GM12878 (cell line): ENCODE measurements at regions not wholly inside any gene's neighbourhood (a gene's known extent, or its start where the extent isn't known, plus 50 kb on each side); places are given as distances from the start of the nearest gene placed in this dataset.

Experiments used
- ATAC-seq: fragments of 200-7000 bp; cut with Tn5 transposase; 3 replicates; pipeline ENCODE4 v1.9.1; 2020; ENCODE audit warnings: mild to moderate bottlenecking, moderate library complexity
- BruUV-seq: library from RNA; stranded (reverse); fragments of 400-500 nt; replicated peaks from 2 replicates; lab custom pipeline; 2021; lab: Mats Ljungman, UMichigan
- CTCF ChIA-PET: fragments of 300-600 bp; sonication (Branson Sonifier 250); formaldehyde crosslinking; extraction: SDS; loops from one replicate; lab custom pipeline; 2021; ENCODE audit warnings: inconsistent platforms; lab: Yijun Ruan, JAX
- POLR2A ChIA-PET: fragments of 350-600 bp; formaldehyde crosslinking; extraction: SDS; loops from one replicate; lab custom pipeline; 2021; ENCODE audit warnings: inconsistent platforms; lab: Charles Lee
- RAD21 ChIA-PET: fragments of 300-600 bp; sonication (Branson Sonifier 250); formaldehyde crosslinking; loops from one replicate; lab custom pipeline; 2023; ENCODE audit warnings: antibody characterized with exemption; ENCODE audit not compliant: unreplicated experiment; lab: Charles Lee
- SMC1A ChIA-PET: fragments of 300-600 bp; sonication (Branson Sonifier 250); formaldehyde crosslinking; loops from one replicate; lab custom pipeline; 2023; ENCODE audit not compliant: unreplicated experiment, uncharacterized antibody; lab: Charles Lee
- DNase-seq: peaks from one replicate; pipeline ENCODE4 v3.0.0-alpha.2; 2011; ENCODE audit warnings: low read depth, low spot score
- FAIRE-seq: peaks from 3 replicates; lab custom pipeline; 2011; peaks lifted over from hg19 to GRCh38; lab: Jason Lieb, UNC
- H2AFZ ChIP-seq: 2 replicates; pipeline ENCODE4 v1.6.0; 2011; ENCODE audit warnings: low read depth, low read length, control low read depth; ENCODE audit not compliant: control insufficient read depth
- H3K27ac ChIP-seq: 2 replicates; pipeline ENCODE4 v1.5.1; 2011; ENCODE audit warnings: control low read depth; ENCODE audit not compliant: control insufficient read depth, insufficient read depth
- H3K27me3 ChIP-seq, 2 experiments: replicated peaks in 1 of 2; 2 replicates each; pipeline versions ENCODE4 v1.6.0 to v1.6.1; 2011; ENCODE audit warnings: low read length in 1 of 2; ENCODE audit not compliant: control insufficient read depth in 2 of 2, insufficient read depth in 2 of 2
- H3K36me3 ChIP-seq, 2 experiments: 2 replicates each; pipeline ENCODE4 v1.5.1; 2011; ENCODE audit warnings: low read length in 1 of 2; ENCODE audit not compliant: control insufficient read depth in 2 of 2, insufficient read depth in 2 of 2
- H3K4me1 ChIP-seq: 2 replicates; pipeline ENCODE4 v1.6.1; 2011; ENCODE audit warnings: mild to moderate bottlenecking, low read length, moderate library complexity, mixed read lengths; ENCODE audit not compliant: control insufficient read depth, insufficient read depth
- H3K4me2 ChIP-seq: 2 replicates; pipeline ENCODE4 v1.6.0; 2011; ENCODE audit warnings: control low read depth; ENCODE audit not compliant: control insufficient read depth, insufficient read depth
- H3K4me3 ChIP-seq: fragments of 200-600 bp; sonication (generic); 2 replicates; pipeline ENCODE4 v1.5.1; 2016
- H3K79me2 ChIP-seq: 2 replicates; pipeline ENCODE4 v1.6.0; 2011; ENCODE audit warnings: low read length; ENCODE audit not compliant: control insufficient read depth, insufficient read depth
- H3K9ac ChIP-seq: 2 replicates; pipeline ENCODE4 v1.8.0; 2011; ENCODE audit warnings: low read length, control low read depth, mixed read lengths; ENCODE audit not compliant: control insufficient read depth, insufficient read depth
- H3K9me3 ChIP-seq: replicated peaks from 3 replicates; pipeline ENCODE4 v1.5.1; 2011; ENCODE audit warnings: mild to moderate bottlenecking, low read length; ENCODE audit not compliant: control insufficient read depth, insufficient read depth
- H4K20me1 ChIP-seq: 2 replicates; pipeline ENCODE4 v1.6.0; 2011; ENCODE audit not compliant: control insufficient read depth, insufficient read depth
- EGR1 ChIP-seq, 2 experiments: IDR thresholded peaks; 1 replicate in 1 of 2; 2 replicates in 1 of 2; pipeline ENCODE4 v1.6.1; 2011 to 2012; ENCODE audit warnings: low read depth in 2 of 2, low read length in 2 of 2, borderline replicate concordance in 1 of 2, mild to moderate bottlenecking in 1 of 2, moderate library complexity in 1 of 2
- NFIC ChIP-seq: IDR thresholded peaks from 2 replicates; pipeline ENCODE4 v1.6.1; 2012; ENCODE audit warnings: low read depth, mild to moderate bottlenecking, inconsistent platforms, low read length, moderate library complexity
- NR2C2 ChIP-seq: IDR thresholded peaks from 2 replicates; pipeline ENCODE4 v1.6.1; 2011; ENCODE audit warnings: borderline replicate concordance, low read depth; ENCODE audit not compliant: control insufficient read depth, insufficient read length
- ZSCAN29 ChIP-seq: fragments of 450-650 bp; IDR thresholded peaks from 2 replicates; pipeline ENCODE4 v1.6.1; 2017; ENCODE audit warnings: mild to moderate bottlenecking, moderate library complexity
- WGBS: methylation state at CpG from one replicate; pipeline ENCODE4 v1.1.6; 2016; ENCODE audit warnings: low lambda C conversion rate; ENCODE audit not compliant: insufficient replicate concordance, insufficient coverage; ENCODE audit errors: missing lambda C conversion rate; 5-methylcytosine and 5-hydroxymethylcytosine counted together
- in situ Hi-C: fragments of 300-500 bp; cut with MboI; formaldehyde crosslinking; loops from 9 replicates; pipeline ENCODE4 v1.14.3; 2018; ENCODE audit warnings: mixed read lengths
- intact Hi-C: fragments of 100-400 bp; cut with micrococcal nuclease; formaldehyde crosslinking; loops from one replicate; pipeline ENCODE4 v1.14.2; 2022; ENCODE audit not compliant: unreplicated experiment
- TF ChIP-seq, protein P1 (sequence below): fragments of 450-650 bp; IDR thresholded peaks from 2 replicates; pipeline ENCODE4 v1.6.1; 2018; ENCODE audit warnings: borderline replicate concordance, mild to moderate bottlenecking; ENCODE audit not compliant: partially characterized antibody
- TF ChIP-seq, protein P2 (sequence below): fragments of 150-350 bp; IDR thresholded peaks from 2 replicates; pipeline ENCODE4 v1.6.1; 2014; ENCODE audit warnings: mild to moderate bottlenecking, low read depth, low read length
- TF ChIP-seq, protein P3 (sequence below): fragments of 150-350 bp; IDR thresholded peaks from 2 replicates; pipeline ENCODE4 v1.6.1; 2016; ENCODE audit warnings: low read depth, low read length

DNA sequence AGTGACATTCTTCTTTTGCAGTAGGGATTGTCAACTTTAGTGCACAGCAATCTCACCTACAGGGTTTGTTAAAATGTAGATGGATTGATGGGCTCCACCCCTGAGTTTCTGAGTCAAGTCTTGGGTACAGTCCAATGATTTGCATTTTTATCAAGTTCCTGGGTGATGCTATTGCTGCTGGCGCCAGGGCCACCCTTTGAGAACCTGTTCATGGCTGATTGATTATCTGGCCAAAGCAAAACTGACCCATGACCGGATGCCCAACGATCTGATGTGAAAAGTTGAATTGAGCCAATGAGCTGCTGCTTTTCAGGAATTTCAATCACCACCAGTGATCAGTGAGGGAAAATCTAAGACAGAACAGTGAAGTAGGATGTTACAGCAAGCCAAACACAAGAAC, 675.3 kb downstream of the TMEM182 start:
- no peak for DNase-seq
- no peak for FAIRE-seq
- SMC1A ChIA-PET = interaction anchor here (0.6 kb wide), 1 partner anchor 9 kb away, joined by 3 read pairs; no protein-coding TSS in a partner anchor
- Histone ChIP-seq H3K4me3 (no peak overlapping the region), H4K20me1 (no peaks in the 10 kb centered on the region), H3K4me1 (no peaks in the 10 kb centered on the region), H3K4me2 (no peak overlapping the region), H3K27ac (no peak overlapping the region), H3K79me2 (no peaks in the 10 kb centered on the region), H3K36me3 (no peaks in the 10 kb centered on the region), H3K9ac (no peak overlapping the region)
- CTCF ChIA-PET = no interaction called here
- BruUV-seq = no TSS peak
- POLR2A ChIA-PET = no interaction called here
- no peak for ATAC-seq
- 12% methylated on average over 3 of the region's 3 CpGs for WGBS
- RAD21 ChIA-PET = no interaction called here
- intact Hi-C loops = no loop called here
- in situ Hi-C loops = no loop called here
- TF ChIP-seq NR2C2 (no peak), NFIC (no peak), ZSCAN29 (no peak), EGR1 (IDR thresholded peaks at IDR 0.05; ENCODE audit: borderline replicate concordance in 1 of 2, low read depth in 2 of 2, low read length in 2 of 2) (no peak)
- TF ChIP-seq, protein P1, sequence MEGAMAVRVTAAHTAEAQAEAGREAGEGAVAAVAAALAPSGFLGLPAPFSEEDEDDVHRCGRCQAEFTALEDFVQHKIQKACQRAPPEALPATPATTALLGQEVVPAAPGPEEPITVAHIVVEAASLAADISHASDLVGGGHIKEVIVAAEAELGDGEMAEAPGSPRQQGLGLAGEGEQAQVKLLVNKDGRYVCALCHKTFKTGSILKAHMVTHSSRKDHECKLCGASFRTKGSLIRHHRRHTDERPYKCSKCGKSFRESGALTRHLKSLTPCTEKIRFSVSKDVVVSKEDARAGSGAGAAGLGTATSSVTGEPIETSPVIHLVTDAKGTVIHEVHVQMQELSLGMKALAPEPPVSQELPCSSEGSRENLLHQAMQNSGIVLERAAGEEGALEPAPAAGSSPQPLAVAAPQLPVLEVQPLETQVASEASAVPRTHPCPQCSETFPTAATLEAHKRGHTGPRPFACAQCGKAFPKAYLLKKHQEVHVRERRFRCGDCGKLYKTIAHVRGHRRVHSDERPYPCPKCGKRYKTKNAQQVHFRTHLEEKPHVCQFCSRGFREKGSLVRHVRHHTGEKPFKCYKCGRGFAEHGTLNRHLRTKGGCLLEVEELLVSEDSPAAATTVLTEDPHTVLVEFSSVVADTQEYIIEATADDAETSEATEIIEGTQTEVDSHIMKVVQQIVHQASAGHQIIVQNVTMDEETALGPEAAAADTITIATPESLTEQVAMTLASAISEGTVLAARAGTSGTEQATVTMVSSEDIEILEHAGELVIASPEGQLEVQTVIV = no peak
- TF ChIP-seq, protein P2, sequence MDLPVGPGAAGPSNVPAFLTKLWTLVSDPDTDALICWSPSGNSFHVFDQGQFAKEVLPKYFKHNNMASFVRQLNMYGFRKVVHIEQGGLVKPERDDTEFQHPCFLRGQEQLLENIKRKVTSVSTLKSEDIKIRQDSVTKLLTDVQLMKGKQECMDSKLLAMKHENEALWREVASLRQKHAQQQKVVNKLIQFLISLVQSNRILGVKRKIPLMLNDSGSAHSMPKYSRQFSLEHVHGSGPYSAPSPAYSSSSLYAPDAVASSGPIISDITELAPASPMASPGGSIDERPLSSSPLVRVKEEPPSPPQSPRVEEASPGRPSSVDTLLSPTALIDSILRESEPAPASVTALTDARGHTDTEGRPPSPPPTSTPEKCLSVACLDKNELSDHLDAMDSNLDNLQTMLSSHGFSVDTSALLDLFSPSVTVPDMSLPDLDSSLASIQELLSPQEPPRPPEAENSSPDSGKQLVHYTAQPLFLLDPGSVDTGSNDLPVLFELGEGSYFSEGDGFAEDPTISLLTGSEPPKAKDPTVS = no peak
- TF ChIP-seq, protein P3, sequence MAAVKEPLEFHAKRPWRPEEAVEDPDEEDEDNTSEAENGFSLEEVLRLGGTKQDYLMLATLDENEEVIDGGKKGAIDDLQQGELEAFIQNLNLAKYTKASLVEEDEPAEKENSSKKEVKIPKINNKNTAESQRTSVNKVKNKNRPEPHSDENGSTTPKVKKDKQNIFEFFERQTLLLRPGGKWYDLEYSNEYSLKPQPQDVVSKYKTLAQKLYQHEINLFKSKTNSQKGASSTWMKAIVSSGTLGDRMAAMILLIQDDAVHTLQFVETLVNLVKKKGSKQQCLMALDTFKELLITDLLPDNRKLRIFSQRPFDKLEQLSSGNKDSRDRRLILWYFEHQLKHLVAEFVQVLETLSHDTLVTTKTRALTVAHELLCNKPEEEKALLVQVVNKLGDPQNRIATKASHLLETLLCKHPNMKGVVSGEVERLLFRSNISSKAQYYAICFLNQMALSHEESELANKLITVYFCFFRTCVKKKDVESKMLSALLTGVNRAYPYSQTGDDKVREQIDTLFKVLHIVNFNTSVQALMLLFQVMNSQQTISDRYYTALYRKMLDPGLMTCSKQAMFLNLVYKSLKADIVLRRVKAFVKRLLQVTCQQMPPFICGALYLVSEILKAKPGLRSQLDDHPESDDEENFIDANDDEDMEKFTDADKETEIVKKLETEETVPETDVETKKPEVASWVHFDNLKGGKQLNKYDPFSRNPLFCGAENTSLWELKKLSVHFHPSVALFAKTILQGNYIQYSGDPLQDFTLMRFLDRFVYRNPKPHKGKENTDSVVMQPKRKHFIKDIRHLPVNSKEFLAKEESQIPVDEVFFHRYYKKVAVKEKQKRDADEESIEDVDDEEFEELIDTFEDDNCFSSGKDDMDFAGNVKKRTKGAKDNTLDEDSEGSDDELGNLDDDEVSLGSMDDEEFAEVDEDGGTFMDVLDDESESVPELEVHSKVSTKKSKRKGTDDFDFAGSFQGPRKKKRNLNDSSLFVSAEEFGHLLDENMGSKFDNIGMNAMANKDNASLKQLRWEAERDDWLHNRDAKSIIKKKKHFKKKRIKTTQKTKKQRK = no peak
- TF ChIP-seq, all 136 proteins: peak for 0
- no peak overlapping the region for H2AFZ ChIP-seq
- H3K9me3 ChIP-seq = no peaks in the 10 kb centered on the region
- H3K27me3 ChIP-seq = no peaks in the 10 kb centered on the region
